B cell (primary cell): ENCODE measurements at regions not wholly inside any gene's neighbourhood (a gene's known extent, or its start where the extent isn't known, plus 50 kb on each side); places are given as distances from the start of the nearest gene placed in this dataset.
"Not testable (repeated sequence)": the region's sequence is repeated elsewhere in the genome, so short reads cannot be mapped to it uniquely, and the experiment has no call there.

Source experiments
- ATAC-seq: fragments of 200-7000 bp; cut with Tn5 transposase; one replicate; pipeline ENCODE4 v1.10.0; 2021; ENCODE audit warnings: low read depth, mild to moderate bottlenecking, moderate number of reproducible peaks, moderate library complexity
- CTCF ChIA-PET: fragments of 350-600 bp; sonication (Branson Sonifier 250); formaldehyde crosslinking; loops from one replicate; lab custom pipeline; 2021; ENCODE audit warnings: antibody characterized with exemption, inconsistent platforms; lab: Charles Lee
- POLR2A ChIA-PET: fragments of 350-600 bp; sonication (Branson Sonifier 250); formaldehyde crosslinking; loops from one replicate; lab custom pipeline; 2021; ENCODE audit warnings: antibody characterized with exemption; lab: Charles Lee
- DNase-seq: peaks from one replicate; pipeline ENCODE4 v3.0.0; 2013
- H2AFZ ChIP-seq: 2 replicates; pipeline ENCODE4 v1.6.1; 2012; ENCODE audit warnings: mild to moderate bottlenecking, low read depth, low read length; ENCODE audit not compliant: insufficient read depth, poor library complexity, severe bottlenecking
- H3K27ac ChIP-seq, 2 donors: 1 replicate in 1 of 2; 2 replicates in 1 of 2; pipeline ENCODE4 v1.5.1; 2012 to 2013; ENCODE audit warnings: low read length in 2 of 2, mild to moderate bottlenecking in 2 of 2, moderate library complexity in 1 of 2
- H3K27me3 ChIP-seq, 4 experiments: fragments of 200-600 bp in 1 of 4; sonication (generic) in 1 of 4; replicated peaks in 1 of 4; 1 replicate in 2 of 4; 2 replicates in 2 of 4; pipeline versions ENCODE4 v1.6.1 to v1.7.0; 2013 to 2016; ENCODE audit warnings: low read length in 3 of 4, mild to moderate bottlenecking in 2 of 4, mixed read lengths in 1 of 4, moderate library complexity in 1 of 4; ENCODE audit not compliant: insufficient read depth in 4 of 4, control insufficient read depth in 3 of 4; ENCODE audit errors: control extremely low read depth in 1 of 4
- H3K36me3 ChIP-seq, 2 experiments: replicated peaks in 1 of 2; 1 replicate in 1 of 2; 2 replicates in 1 of 2; pipeline versions ENCODE4 v1.6.1 to v1.7.1; 2013; ENCODE audit warnings: low read length in 1 of 2; ENCODE audit not compliant: insufficient read depth in 2 of 2, control insufficient read depth in 1 of 2; ENCODE audit errors: control extremely low read depth in 1 of 2, extremely low read depth in 1 of 2
- H3K4me1 ChIP-seq, 2 donors: fragments of 200-600 bp in 1 of 2; sonication (generic) in 1 of 2; 1 replicate in 1 of 2; 2 replicates in 1 of 2; pipeline versions ENCODE4 v1.5.1 to v1.6.1; 2013 to 2017; ENCODE audit warnings: low read length in 2 of 2; ENCODE audit not compliant: control insufficient read depth in 2 of 2, insufficient read depth in 2 of 2
- H3K4me2 ChIP-seq: replicated peaks from 2 replicates; pipeline ENCODE3; 2012; ENCODE audit warnings: mild to moderate bottlenecking, low read depth, low read length; ENCODE audit not compliant: poor library complexity, severe bottlenecking
- H3K4me3 ChIP-seq, 5 experiments: fragments of 200-600 bp in 1 of 5; sonication (generic) in 1 of 5; 1 replicate in 3 of 5; 2 replicates in 2 of 5; pipeline versions ENCODE4 v1.5.1 to v1.7.0; 2011 to 2016; ENCODE audit warnings: low read length in 4 of 5, mild to moderate bottlenecking in 4 of 5, low read depth in 2 of 5, control low read depth in 1 of 5, moderate library complexity in 1 of 5; ENCODE audit not compliant: insufficient read depth in 1 of 5; ENCODE audit errors: control extremely low read depth in 1 of 5, extremely low read depth in 1 of 5
- H3K79me2 ChIP-seq: fragments of 200-600 bp; sonication (generic); one replicate; pipeline ENCODE4 v1.6.0; 2016; ENCODE audit warnings: low read length; ENCODE audit not compliant: control insufficient read depth, insufficient read depth
- H3K9ac ChIP-seq: fragments of 200-600 bp; sonication (generic); 2 replicates; pipeline ENCODE4 v1.6.1; 2017; ENCODE audit warnings: mild to moderate bottlenecking, low read length, moderate library complexity
- H3K9me3 ChIP-seq, 3 donors: one replicate each; pipeline versions ENCODE4 v1.6.1 to v1.7.1; 2013; ENCODE audit warnings: low read length in 2 of 3; ENCODE audit not compliant: control insufficient read depth in 2 of 3, insufficient read depth in 1 of 3; ENCODE audit errors: control extremely low read depth in 1 of 3
- H4K20me1 ChIP-seq: 2 replicates; pipeline ENCODE4 v1.6.0; 2012; ENCODE audit warnings: mild to moderate bottlenecking, low read length; ENCODE audit not compliant: insufficient read depth, control insufficient read depth, poor library complexity, severe bottlenecking
- H3K27ac Mint-ChIP-seq: one replicate; pipeline ENCODE4 v1.8.0; 2021; ENCODE audit warnings: mixed read lengths
- H3K27me3 Mint-ChIP-seq: one replicate; pipeline ENCODE4 v1.8.0; 2021; ENCODE audit warnings: mixed read lengths
- H3K4me1 Mint-ChIP-seq: one replicate; pipeline ENCODE4 v1.8.0; 2021; ENCODE audit warnings: mixed read lengths
- H3K4me3 Mint-ChIP-seq: one replicate; pipeline ENCODE4 v1.8.0; 2021; ENCODE audit warnings: mixed read lengths
- H3K9me3 Mint-ChIP-seq: one replicate; pipeline ENCODE4 v1.8.0; 2022; ENCODE audit warnings: mixed read lengths; ENCODE audit not compliant: insufficient read depth
- CTCF ChIP-seq: fragments of 200-600 bp; IDR thresholded peaks from one replicate; pipeline ENCODE4 v1.8.0; 2022; ENCODE audit warnings: antibody characterized with exemption, mild to moderate bottlenecking
- EZH2 ChIP-seq: IDR thresholded peaks from 2 replicates; pipeline ENCODE4 v1.6.1; 2012; ENCODE audit warnings: borderline replicate concordance, low read depth, mild to moderate bottlenecking, moderate library complexity, low read length; ENCODE audit not compliant: insufficient read depth, poor library complexity, severe bottlenecking
- WGBS: methylation state at CpG from one replicate; pipeline ENCODE4 v1.1.5; 2013; ENCODE audit warnings: missing lambda C conversion rate; ENCODE audit not compliant: insufficient coverage; 5-methylcytosine and 5-hydroxymethylcytosine counted together
- intact Hi-C: fragments of 100-400 bp; cut with micrococcal nuclease; formaldehyde crosslinking; loops from one replicate; pipeline ENCODE4 v1.10.0; 2022

- Histone ChIP-seq H2AFZ (no peak overlapping the region), H3K4me1 (no peaks in the 10 kb centered on the region), H3K9ac (no peak overlapping the region), H3K79me2 (no peaks in the 10 kb centered on the region), H3K27me3 (no peaks in the 10 kb centered on the region), H3K4me2 (no peak overlapping the region), H4K20me1 (no peaks in the 10 kb centered on the region), H3K9me3 (no peaks in the 10 kb centered on the region), H3K36me3 (no peaks in the 10 kb centered on the region), H3K4me3 (no peak overlapping the region), H3K27ac (no peak overlapping the region)
- TF ChIP-seq EZH2, result no peak
- TF ChIP-seq CTCF, result no peak
- H3K27me3 Mint-ChIP-seq, result peaks cover 21% of the 10 kb centered on the region
- POLR2A ChIA-PET, result no interaction called here
- WGBS, result 86% methylated on average over 4 of the region's 5 CpGs
- no peak overlapping the region for H3K4me3 Mint-ChIP-seq
- CTCF ChIA-PET, result interaction anchor here (2.1 kb wide), 1 partner anchor 10 kb away, joined by 9 read pairs; no protein-coding TSS in a partner anchor
- H3K9me3 Mint-ChIP-seq, result no peaks in the 10 kb centered on the region
- DNase-seq, result no peak
- no peak overlapping the region for H3K27ac Mint-ChIP-seq
- no peaks in the 10 kb centered on the region for H3K4me1 Mint-ChIP-seq
- ATAC-seq, result no peak
- intact Hi-C loops, result no loop called here
Observed at GRCh38 chr4:138861135-138861534, 154.4 kb upstream of the NOCT start.

DNA sequence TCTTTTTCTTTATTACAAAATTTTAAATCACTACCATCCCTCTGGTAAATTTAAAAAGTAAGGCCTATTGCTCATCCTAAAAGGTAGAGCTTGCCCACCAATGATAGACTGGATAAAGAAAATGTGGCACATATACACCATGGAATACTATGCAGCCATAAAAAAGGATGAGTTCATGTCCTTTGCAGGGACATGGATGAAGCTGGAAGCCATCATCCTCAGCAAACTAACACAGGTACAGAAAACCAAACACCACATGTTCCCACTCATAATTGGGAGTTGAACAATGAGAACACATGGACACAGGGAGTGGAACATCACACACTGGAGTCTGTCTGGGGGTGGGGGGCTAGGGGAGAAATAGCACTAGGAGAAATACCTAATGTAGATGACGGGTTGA is 155.2 kb upstream of the NOCT start:
- H3K27ac ChIP-seq, intact Hi-C loops, H4K20me1 ChIP-seq, H3K4me3 ChIP-seq, H3K27ac Mint-ChIP-seq, POLR2A ChIA-PET, H3K4me3 Mint-ChIP-seq, H3K9ac ChIP-seq, H3K36me3 ChIP-seq, DNase-seq, H3K9me3 ChIP-seq, H3K79me2 ChIP-seq, ATAC-seq, H3K27me3 ChIP-seq, H3K4me2 ChIP-seq, H3K4me1 Mint-ChIP-seq, H3K9me3 Mint-ChIP-seq, H3K4me1 ChIP-seq, H2AFZ ChIP-seq: not testable (repeated sequence)
- peaks cover 28% of the 10 kb centered on the region for H3K27me3 Mint-ChIP-seq
- WGBS, result no CpG with 5 or more reads among the region's 1 CpG
- CTCF ChIA-PET, result interaction anchor here (1.2 kb wide), 1 partner anchor 11 kb away, joined by 4 read pairs; no protein-coding TSS in a partner anchor
